NT2/D1 (cell line): ENCODE measurements at regions not wholly inside any gene's neighbourhood (a gene's known extent, or its start where the extent isn't known, plus 50 kb on each side); places are given as distances from the start of the nearest gene placed in this dataset.

ENCODE experiments used
- SUZ12 ChIP-seq: IDR thresholded peaks from 2 replicates; pipeline ENCODE4 v1.6.1; 2011; ENCODE audit not compliant: insufficient read length, insufficient read depth; ENCODE audit errors: extremely low read depth
- YY1 ChIP-seq: IDR thresholded peaks from 2 replicates; pipeline ENCODE4 v1.6.1; 2011; ENCODE audit not compliant: insufficient read length, insufficient read depth
- ZNF274 ChIP-seq: IDR thresholded peaks from 2 replicates; pipeline ENCODE4 v1.6.1; 2011; ENCODE audit warnings: mild to moderate bottlenecking, low read depth, low read length

DNA sequence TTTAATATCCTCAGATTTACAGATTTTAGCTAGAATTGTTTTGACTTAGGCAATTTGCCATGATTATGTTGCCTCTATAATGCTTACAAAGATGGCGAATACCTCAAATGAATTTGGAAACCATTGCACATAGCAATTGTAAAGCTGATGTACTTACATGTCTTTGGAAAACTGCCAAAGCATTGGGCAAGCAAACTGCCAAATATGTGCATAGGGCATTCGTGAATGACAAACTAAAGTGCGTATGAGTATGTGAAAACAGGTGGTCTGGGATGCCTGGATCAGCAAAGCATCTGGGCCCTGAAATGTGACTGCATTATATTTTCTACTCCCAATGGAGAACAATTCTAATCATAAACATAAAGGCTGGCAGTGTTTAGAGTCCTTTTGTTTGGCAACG is 445.3 kb upstream of the ROBO1 start:
- TF ChIP-seq ZNF274 = no peak
- no peak for TF ChIP-seq SUZ12
- TF ChIP-seq YY1 = no peak
